ENCODE measurements at regions not wholly inside any gene's neighbourhood (a gene's known extent, or its start where the extent isn't known, plus 50 kb on each side); places are given as distances from the start of the nearest gene placed in this dataset.

GRCh38 chr4:138110815-138111214 is 131.3 kb downstream of the SLC7A11 start:
- Histone ChIP-seq H4K20me1 (ENCODE audit: control insufficient read depth, insufficient read depth) (no peaks in the 10 kb centered on the region), H2AFZ (ENCODE audit: control insufficient read depth, low read depth, low read length) (no peak overlapping the region), H3K4me3 (no peak overlapping the region), H3K27ac (ENCODE audit: control insufficient read depth, insufficient read depth) (no peak overlapping the region), H3K79me2 (ENCODE audit: control insufficient read depth, insufficient read depth, low read length) (no peaks in the 10 kb centered on the region), H3K4me1 (ENCODE audit: control insufficient read depth, insufficient read depth, low read length) (peaks cover 11% of the 10 kb centered on the region), H3K9ac (ENCODE audit: control insufficient read depth, insufficient read depth, low read length) (no peak overlapping the region), H3K27me3 (replicated peaks in 1 of 2; ENCODE audit: control insufficient read depth in 2 of 2, insufficient read depth in 2 of 2, low read length in 1 of 2) (no peaks in the 10 kb centered on the region), H3K4me2 (ENCODE audit: control insufficient read depth, insufficient read depth) (no peak overlapping the region), H3K36me3 (ENCODE audit: control insufficient read depth in 2 of 2, insufficient read depth in 2 of 2, low read length in 1 of 2) (no peaks in the 10 kb centered on the region), H3K9me3 (replicated peaks; ENCODE audit: control insufficient read depth, insufficient read depth, low read length) (no peaks in the 10 kb centered on the region; the same call in 2 of the 3 replicates)
- CTCF ChIA-PET, result interaction anchor here (1.1 to 1.7 kb wide), 3 partner anchors 15 to 445 kb away, joined by 3 to 6 read pairs (median 3); no protein-coding TSS in a partner anchor
- POLR2A ChIA-PET, result no interaction called here
- SMC1A ChIA-PET (ENCODE audit: uncharacterized antibody, unreplicated experiment), result interaction anchor here (1.3 to 1.5 kb wide), 2 partner anchors 75 to 567 kb away, joined by 3 to 5 read pairs; no protein-coding TSS in a partner anchor
- intact Hi-C loops (cut with micrococcal nuclease; ENCODE audit: unreplicated experiment) (loop anchor here (5.0 kb wide), 2 partner anchors 76 to 131 kb away; partner anchors contain the start of gene SLC7A11), in situ Hi-C loops (cut with MboI) (no loop called here)
- peak; percentile 11; the same call in 1 of the 2 replicates for TF ChIP-seq SPI1 (IDR thresholded peaks at IDR 0.05; ENCODE audit: borderline replicate concordance, insufficient read depth, low read depth, low read length)
- no peak for TF ChIP-seq SP1 (IDR thresholded peaks at IDR 0.05; ENCODE audit: low read depth, low read length)
- no TSS peak for BruUV-seq (replicated peaks)
- DNase-seq (ENCODE audit: low read depth, low spot score) (no peak), FAIRE-seq (no peak), ATAC-seq (no peak)
- RAD21 ChIA-PET (ENCODE audit: unreplicated experiment), result no interaction called here
- WGBS (ENCODE audit: insufficient coverage, insufficient replicate concordance, low lambda C conversion rate, missing lambda C conversion rate), result 0% methylated on average over 1 of the region's 1 CpG

- POLR2A ChIA-PET, result interaction anchor here (0.6 kb wide), 1 partner anchor 140 kb away, joined by 7 read pairs; no protein-coding TSS in a partner anchor
- in situ Hi-C loops (cut with MboI) (no loop called here), intact Hi-C loops (cut with micrococcal nuclease; ENCODE audit: unreplicated experiment) (no loop called here)
- no peak for TF ChIP-seq ZBTB4 (CRISPR knock-in tag; IDR thresholded peaks at IDR 0.05)
- TF ChIP-seq ZNF24 (IDR thresholded peaks at IDR 0.05), result no peak
- TF ChIP-seq CBFB (IDR thresholded peaks at IDR 0.05; ENCODE audit: low read depth), result no peak
- TF ChIP-seq KAT2A (conservative IDR thresholded peaks at IDR 0.05; ENCODE audit: control insufficient read depth, low read depth, low read length), result no peak
- Histone ChIP-seq H3K36me3 (ENCODE audit: control insufficient read depth in 2 of 2, insufficient read depth in 2 of 2, low read length in 1 of 2) (no peaks in the 10 kb centered on the region), H3K9me3 (replicated peaks; ENCODE audit: control insufficient read depth, insufficient read depth, low read length) (no peaks in the 10 kb centered on the region; the same call in 2 of the 3 replicates), H3K4me3 (no peak overlapping the region), H4K20me1 (ENCODE audit: control insufficient read depth, insufficient read depth) (no peaks in the 10 kb centered on the region), H3K9ac (ENCODE audit: control insufficient read depth, insufficient read depth, low read length) (no peak overlapping the region), H3K27me3 (replicated peaks in 1 of 2; ENCODE audit: control insufficient read depth in 2 of 2, insufficient read depth in 2 of 2, low read length in 1 of 2) (0 out of 4 replicates have a peak, but pooled peaks cover 0 to 3% of the 10 kb centered on the region in 2 experiments), H3K4me2 (ENCODE audit: control insufficient read depth, insufficient read depth) (no peak overlapping the region), H3K4me1 (ENCODE audit: control insufficient read depth, insufficient read depth, low read length) (no peaks in the 10 kb centered on the region), H3K27ac (ENCODE audit: control insufficient read depth, insufficient read depth) (no peak overlapping the region), H2AFZ (ENCODE audit: control insufficient read depth, low read depth, low read length) (no peak overlapping the region), H3K79me2 (ENCODE audit: control insufficient read depth, insufficient read depth, low read length) (no peaks in the 10 kb centered on the region)
- ATAC-seq (no peak), DNase-seq (ENCODE audit: low read depth, low spot score) (no peak), FAIRE-seq (no peak)
- RAD21 ChIA-PET (ENCODE audit: unreplicated experiment), result no interaction called here
- no TSS peak for BruUV-seq (replicated peaks)
- SMC1A ChIA-PET (ENCODE audit: uncharacterized antibody, unreplicated experiment), result no interaction called here
- CTCF ChIA-PET, result interaction anchor here (0.9 to 1.2 kb wide), 2 partner anchors 9 to 219 kb away, joined by 3 read pairs; no protein-coding TSS in a partner anchor
- WGBS (ENCODE audit: insufficient coverage, insufficient replicate concordance, low lambda C conversion rate, missing lambda C conversion rate), result 58% methylated on average over 4 of the region's 4 CpGs
Measured at GRCh38 chr4:138107023-138107422, 135.1 kb downstream of the SLC7A11 start.

Data from GM12878 (cell line).